HG03575 (cell line): ENCODE measurements at regions not wholly inside any gene's neighbourhood (a gene's known extent, or its start where the extent isn't known, plus 50 kb on each side); places are given as distances from the start of the nearest gene placed in this dataset.
"Not testable (repeated sequence)": the region's sequence is repeated elsewhere in the genome, so short reads cannot be mapped to it uniquely, and the experiment has no call there.

Experiments used
- ATAC-seq: cut with Tn5 transposase; IDR thresholded peaks from one replicate; pipeline ENCODE4 v1.9.1; 2021; ENCODE audit not compliant: unreplicated experiment, insufficient number of reproducible peaks, low FRiP score; ENCODE audit errors: extremely low read depth

DNA sequence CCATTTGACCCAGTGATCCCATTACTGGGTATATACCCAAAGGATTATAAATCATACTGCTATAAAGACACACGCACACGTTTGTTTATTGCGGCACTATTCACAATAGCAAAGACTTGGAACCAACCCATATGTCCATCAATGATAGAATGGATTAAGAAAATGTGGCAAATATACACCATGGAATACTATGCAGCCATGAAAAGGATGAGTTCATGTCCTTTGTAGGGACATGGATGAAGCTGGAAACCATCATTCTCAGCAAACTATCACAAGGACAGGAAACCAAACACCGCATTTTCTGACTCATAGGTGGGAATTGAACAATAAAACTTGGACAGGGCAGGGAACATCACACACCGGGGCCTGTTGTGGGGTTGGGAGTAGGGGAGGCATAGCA, 213.9 kb downstream of the S1PR1 start:
- not testable (repeated sequence) for ATAC-seq

DNA sequence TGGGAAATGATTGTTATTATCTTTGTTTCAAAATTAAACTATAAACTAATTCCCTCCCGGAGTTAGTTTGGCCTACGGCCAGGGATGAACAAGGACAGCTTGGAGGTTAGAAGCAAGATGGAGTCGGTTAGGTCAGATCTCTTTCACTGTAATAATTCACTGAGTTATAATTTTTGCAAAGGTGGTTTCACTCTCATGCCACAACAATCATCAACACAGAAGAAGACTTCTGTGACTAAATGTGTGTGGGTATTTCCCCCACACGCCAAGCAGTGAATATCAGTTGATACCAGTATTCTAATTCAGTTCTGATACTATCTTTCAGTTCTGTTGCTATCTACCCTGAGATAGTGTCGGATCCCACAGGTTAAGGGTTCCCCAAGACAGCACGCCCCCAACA, 215.1 kb downstream of the S1PR1 start:
- ATAC-seq, result no peak

DNA sequence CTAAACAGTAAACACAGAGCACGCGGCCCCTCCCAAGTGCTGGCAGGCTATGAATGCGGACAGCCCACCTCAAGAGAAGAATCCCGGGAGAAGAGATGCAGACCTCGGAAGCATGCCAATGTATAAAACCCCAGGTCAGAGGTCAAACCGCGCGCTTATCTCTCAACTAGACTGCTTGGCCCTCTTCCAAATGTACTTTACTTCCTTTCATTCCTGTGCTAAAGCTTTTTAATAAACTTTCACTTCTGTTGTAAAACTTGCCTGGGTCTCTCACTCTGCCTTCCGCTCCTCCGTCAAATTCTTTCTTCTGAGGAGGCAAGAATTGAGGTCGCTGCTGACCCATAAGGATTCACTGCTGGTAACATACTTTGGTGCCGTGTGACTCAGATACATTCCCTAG, 216.0 kb downstream of the S1PR1 start:
- no peak for ATAC-seq

DNA sequence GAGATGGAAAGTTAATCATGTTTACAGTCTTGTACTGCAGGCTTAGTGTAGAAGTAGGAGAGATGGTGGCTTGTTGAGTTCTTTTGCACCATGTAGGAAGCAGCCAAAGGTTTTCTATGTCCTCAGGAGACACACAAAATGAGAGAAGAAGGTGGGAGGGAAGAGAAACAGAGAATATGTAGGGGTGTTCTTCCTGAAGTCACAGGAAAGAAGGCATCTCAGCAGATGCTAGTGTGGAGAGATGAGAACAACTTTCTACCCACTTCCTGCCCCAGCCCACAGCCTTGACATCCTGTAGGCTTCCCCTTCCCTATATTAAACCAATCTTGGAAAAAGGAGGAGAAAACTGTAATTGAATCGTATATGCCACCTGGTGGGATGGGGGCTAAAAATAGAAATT, 217.0 kb downstream of the S1PR1 start:
- peak; percentile 49 for ATAC-seq

DNA sequence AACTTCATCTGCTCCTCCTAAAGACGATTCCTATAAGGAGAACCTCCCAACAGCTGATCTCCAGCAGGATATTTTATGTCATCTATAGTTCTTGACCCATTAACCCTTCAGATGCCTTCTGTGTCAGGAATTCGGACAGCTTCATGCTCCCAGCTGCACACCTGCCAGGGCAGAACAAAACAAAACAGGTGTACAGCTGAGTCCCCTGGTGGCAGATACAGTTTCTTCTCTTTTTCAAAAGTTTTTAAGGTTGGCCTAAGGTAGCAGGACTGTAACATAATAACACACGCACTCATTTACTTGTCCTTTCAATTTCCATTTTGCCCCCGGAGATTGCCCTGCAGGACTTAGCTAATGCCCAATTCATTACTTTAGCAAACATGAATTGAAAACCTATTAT, 218.3 kb downstream of the S1PR1 start:
- ATAC-seq, result no peak

DNA sequence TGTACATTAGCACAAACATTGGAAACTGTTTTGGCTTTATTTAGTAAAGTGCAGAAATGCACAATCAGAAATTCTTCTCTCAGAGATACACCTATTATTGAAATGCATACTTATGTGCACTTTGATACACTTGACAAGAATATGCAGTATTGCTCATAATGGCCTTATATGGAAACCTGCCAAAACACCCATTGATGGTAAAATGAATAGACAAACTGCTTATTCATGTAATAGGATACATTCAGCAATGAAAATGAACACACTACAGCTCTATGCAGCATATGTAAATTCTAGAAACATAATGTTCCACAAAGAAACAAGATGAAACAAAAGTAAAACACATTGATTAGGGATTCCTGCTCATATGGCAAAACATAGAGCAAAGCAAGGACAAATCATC, 223.9 kb downstream of the S1PR1 start:
- ATAC-seq, result no peak

DNA sequence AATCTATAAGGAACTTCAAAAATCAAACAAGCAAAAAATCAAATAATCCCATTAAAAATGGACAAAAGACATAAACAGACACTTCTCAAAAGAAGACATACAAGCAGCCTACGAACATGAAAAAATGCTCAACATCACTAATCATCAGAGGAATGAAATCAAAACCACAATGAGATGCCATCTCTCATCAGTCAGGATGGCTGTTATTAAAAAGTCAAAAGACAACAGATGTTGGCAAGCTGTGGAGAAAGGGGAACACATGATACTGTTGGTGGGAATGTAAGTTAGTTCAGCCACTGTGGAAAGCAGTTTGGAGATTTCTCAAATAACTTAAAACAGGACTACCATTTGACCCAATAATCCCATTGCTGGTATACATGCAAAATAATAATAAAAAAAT, 226.4 kb downstream of the S1PR1 start:
- ATAC-seq, result no peak

DNA sequence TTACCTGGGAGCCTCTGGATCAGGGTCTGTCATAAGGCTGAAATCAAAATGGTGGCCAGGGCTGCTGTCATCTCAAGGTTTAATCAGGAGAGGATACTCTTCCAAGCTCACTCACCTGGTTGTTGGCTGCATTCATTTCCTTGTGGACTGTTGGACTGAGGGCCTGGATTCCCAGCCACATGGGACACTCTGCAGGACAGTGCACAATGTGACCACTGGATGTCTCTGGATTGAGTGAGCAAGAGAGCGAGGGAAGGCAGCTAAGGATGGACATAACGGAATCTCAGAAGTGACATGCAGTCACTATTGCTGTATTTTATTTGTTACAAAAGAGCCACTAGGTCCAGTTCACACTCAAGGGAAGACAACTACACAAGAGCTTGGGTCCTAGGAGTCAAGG, 229.1 kb downstream of the S1PR1 start:
- ATAC-seq, result no peak

DNA sequence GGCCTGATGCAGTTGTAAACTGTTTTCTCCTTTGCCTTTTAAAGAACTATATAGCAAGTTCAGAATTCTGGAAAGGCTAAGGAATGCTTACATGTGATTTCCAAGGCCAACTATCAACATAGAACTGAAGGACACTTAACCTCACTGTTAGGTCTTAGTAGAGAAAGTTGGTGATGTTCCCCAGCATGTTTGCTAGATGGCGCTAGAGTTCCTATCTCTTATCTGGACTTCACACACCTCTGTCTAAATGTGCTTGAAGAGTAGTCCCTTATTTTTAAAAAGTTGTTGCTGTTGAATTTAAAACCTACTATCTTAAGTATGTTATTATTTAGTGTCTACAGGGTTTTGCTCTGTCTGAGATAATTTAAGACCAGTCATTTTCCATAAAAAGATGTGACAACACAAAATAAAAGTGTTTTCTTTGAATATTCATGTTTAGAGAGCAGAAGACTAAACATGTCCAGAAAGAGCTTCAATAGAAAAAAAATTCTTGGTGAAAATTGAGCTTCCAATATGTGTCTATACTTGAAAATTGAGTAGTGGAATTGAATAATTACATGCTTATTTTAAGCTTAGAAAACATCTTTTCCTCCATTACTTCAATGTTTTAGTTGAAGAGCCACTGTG, 237.3 kb downstream of the S1PR1 start:
- ATAC-seq, result no peak

DNA sequence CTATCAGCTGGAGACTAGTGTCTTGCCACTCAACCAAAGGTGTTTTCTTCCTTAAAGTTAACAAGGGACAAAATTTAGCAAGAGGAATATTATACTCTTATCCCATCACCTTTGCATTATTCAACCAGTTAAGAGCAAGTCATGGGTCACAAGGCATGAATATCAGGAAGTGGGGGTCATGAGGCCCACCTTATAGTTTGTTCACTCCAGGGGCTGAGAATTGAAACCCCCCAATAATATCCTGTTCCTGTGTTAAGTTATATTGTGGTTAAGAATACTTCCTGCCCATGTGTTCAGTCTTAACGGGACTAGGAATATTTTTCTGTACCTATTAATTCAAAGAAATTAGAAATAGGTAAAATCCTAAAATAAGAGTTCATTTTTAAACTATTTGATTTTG, 239.7 kb downstream of the S1PR1 start:
- no peak for ATAC-seq

DNA sequence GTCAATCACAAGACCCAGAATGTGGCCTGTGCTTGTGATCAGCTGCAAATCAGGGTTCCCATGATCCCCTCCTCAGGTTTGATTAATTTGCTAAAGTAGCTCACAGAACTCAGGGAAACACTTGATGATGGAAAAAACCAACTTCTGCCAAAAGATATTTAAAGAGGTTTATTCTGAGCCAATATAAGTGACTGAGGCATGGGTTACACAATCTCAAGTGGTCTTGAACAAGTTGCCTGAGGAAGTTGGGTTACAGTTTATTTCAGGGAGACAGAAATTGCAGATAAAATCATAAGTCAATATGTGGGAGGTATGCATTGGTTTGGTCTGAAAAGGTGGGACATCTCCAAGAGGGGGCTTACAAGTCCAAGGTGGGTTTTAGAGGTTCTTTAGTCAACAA, 243.1 kb downstream of the S1PR1 start:
- no peak for ATAC-seq

DNA sequence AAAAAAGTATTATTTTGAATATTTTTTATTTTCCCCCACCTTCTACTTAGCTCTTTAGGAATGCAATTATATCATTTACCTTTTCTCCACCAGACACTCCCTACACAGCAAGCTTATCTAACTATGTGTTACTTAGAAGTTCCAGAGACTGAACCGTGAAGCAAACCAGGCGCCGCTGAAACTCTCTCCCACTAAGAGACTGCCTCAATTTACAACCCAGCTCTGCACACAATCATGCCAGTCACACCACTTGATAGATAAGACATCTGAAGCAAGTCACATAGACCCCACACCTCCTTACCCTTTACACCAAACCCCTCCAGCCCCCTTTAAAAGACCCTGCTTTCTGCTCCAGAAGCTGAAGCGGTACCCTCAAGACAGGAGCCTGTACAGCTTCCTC, 245.5 kb downstream of the S1PR1 start:
- no peak for ATAC-seq

DNA sequence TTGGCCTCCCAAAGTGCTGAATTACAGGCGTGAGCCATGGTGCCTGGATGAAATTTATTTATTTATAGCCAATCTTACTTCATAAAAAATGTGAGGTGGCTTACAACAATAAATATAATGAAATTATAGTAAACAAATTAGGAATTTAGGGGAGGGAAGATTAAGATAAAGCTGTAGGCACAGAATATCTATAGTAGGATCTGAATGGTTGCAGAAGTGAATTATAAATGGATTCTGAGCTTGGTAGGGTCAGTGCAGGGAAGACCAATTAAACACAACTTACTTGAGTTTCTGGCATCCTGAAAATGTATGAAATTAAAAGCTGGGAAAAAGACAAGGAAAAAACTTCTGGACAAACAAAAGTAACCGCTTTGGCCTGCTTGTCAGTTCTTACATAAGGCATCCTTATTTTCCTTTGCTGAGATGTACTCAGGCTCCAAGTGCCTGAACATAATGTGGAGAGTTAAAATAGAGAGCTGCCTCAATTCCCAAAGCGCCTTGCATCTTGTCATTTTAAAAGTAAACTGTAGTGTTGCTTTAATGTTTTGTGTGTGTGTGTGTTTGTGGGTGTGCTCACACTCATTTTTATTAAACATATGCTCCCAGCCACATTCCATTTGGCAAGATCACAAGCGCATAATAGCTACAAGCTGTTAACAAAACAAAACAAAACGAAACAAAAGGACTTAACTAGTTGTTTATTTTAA, 247.3 kb downstream of the S1PR1 start:
- no peak for ATAC-seq

DNA sequence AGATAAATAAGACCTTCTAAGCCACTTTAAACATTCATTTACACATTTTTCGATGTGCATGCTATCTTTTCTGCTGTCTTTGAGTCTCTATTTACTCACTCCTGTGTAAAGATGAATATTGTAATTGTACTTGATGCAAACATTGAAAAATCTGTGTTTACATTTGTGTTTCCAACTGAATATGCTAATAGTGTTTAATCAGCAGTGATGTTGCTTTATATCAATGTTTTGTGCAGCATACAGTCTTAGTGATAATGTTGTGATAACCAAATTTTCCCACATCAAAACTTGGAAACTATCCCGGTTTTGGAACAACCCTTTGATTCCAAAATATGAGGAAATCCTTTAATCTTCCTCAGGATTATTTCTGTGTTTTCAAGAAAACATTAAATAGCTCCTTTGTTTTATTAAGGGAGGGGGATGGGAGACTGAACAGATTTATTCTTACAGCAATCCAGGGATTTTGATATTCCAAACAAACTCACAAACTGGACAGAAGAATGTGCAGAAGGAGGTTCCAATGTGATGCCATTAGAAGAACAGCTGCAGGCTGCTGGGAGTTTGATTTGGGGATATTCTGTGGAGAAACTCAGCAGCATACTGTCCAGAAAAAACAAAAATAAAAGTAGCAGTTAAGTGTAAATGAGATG, 248.0 kb downstream of the S1PR1 start:
- ATAC-seq, result no peak

DNA sequence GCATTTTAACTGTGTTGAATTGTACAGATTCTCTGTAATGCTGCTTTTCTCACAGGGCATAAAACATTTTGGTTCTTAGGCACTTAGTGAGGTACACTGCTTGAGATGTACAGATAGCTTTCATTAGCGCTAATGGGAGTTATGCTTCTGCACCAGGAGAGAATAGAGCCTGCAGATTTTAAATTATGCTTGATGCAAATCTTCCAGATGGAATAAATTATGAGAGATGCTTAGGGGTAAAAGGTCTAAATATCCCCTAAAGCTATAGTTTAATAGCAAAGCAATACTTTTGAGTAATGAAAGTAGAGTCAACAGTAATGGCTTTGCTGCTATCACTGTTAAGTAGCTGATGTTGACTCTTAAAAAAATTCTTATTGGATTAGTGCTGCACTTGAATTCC, 248.9 kb downstream of the S1PR1 start:
- no peak for ATAC-seq

DNA sequence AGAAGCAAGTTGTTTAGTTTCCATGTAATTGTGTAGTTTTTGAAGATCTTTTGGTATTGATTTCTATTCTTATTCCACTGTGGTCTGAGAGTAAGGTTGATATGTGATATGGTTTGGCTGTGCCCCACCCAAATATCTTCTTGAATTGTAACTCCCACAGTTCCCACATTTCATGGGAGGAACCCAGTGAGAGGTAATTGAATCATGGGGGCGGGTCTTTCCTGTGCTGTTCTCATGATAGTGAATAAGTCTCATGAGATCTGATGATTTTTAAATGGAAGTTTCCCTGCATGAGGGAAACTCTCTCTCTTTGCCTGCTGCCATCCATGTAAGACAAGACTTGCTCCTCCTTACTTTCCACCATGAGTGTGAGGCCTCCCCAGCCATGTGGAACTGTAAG, 255.3 kb downstream of the S1PR1 start:
- not testable (repeated sequence) for ATAC-seq

DNA sequence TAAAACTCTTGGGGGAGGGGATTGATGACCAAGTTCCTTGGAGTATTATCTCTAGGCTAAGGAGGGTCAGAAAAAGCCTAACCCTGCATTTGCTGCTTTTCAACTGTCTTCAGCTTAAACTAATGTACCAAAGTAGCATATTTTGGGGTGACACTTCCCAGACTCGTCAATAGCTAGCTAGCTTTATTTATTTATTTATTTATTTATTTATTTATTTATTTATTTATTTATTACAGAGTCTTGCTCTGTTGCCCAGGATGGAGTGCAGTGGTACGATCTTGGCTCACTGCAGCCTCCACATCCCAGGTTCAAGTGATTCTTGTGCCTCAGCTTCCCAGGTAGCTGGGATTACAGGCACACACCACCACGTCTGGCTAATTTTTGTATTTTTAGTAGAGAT, 257.1 kb downstream of the S1PR1 start:
- not testable (repeated sequence) for ATAC-seq

DNA sequence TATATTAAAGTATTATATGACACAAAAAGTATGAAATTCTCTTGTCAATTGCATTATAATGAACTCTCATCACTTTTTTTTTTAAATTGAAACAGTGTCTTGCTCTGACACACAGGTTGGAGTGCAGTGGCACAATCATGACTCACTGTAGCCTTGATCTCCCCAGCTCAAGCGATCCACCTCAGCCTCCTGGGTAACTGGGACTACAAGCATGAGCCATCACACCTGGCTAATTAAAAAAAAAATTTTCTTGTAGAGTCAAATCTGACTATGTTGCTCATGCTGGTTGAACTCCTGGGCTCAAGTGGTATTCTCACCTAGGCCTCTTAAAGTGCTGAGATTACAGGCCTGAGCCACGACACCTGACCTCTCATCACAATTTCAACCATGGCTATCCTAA, 259.3 kb downstream of the S1PR1 start:
- ATAC-seq, result no peak

DNA sequence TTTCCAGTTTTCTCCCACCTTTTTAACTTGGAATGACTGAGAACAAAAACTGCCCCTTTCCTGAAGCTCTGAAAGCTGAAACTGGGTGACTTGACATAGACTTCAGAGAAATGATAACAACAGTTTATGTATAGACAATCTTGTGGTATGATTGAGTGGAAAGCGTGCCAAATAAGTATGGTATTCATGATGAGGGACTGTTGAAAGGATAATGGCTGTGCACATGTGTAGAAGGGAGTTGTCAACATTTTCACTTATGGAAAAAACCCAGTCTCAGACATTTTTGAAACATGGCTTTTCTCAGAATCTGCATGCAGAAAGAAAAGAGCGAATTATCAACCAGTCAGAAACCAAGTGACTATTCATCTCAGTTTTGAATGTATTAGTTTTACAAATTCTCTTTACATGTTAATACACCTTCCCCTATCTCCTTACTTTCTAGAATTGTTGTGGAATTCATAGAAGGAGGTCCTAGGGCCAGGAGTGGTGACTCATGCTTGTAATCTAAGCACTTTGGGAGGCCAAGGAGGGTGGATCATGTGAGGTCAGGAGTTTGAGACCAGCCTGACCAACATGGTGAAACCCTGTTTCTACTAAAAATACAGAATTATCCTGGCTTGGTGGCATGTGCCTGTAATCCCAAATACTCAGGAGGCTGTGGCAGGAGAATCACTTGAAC, 261.2 kb downstream of the S1PR1 start:
- no peak for ATAC-seq

DNA sequence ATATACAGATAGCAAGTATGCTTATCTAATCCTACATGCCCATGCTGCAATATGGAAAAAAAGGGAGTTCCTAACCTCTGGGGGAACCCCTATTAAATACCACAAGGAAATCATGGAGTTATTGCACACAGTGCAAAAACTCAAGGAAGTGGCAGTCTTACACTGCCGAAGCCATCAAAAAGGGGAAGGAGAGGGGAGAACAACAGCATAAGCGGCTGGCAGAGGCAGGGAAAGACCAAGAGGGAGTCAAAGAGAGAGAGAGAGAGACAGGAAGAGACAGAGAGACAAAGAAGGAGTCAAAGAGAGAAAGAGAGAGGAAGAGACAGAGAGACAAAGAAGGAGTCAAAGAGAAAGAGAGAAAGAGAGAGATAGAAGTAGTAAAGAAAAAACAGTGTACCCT, 267.3 kb downstream of the S1PR1 start:
- ATAC-seq, result not testable (repeated sequence)
